HG03571 (cell line): ENCODE measurements at regions not wholly inside any gene's neighbourhood (a gene's known extent, or its start where the extent isn't known, plus 50 kb on each side); places are given as distances from the start of the nearest gene placed in this dataset.
"Not testable (repeated sequence)": the region's sequence is repeated elsewhere in the genome, so short reads cannot be mapped to it uniquely, and the experiment has no call there.

Experiments used
- ATAC-seq: cut with Tn5 transposase; IDR thresholded peaks from one replicate; pipeline ENCODE4 v1.9.1; 2021; ENCODE audit not compliant: unreplicated experiment

- no peak for ATAC-seq
Measured at GRCh38 chr11:23797624-23798419, 699.0 kb upstream of the LUZP2 start.

- not testable (repeated sequence) for ATAC-seq
Measured at GRCh38 chr11:23834306-23834705, 662.5 kb upstream of the LUZP2 start.

DNA sequence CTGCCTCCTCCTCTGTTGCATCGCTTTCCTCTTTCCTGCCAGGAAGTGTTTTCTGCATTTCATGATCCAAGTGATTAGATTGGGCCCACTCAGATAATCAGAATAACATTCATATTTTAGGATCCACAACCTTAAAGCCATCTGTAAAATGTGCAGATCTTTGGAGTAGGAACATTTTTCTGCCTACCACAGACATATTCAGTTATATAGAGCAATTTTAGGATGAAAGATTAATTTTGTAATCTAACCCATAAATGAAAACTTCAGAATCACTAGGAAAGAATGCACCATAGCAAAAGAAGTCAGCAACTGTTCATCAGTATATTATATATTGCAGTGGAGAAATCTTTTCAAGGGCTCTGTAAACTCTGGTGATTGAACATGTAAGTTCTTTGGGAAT is 659.9 kb upstream of the LUZP2 start:
- ATAC-seq, result no peak

DNA sequence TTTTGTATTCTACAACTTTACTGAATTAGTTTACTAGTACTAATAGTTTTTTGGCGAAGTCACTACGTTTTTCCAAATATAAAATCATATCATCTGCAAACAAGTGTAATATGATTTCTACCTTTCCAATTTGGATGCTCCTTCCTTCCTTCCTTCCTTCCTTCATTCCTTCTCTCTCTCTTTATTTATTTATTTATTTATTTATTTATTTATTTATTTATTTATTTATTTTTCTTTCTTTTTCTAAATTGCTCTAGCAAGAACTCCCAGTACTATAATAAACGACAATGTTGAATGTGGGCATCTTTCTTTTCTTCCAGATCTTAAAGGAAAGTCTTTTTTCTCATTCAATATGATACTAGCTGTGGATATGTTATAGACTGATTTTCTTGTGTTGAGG is 656.0 kb upstream of the LUZP2 start:
- ATAC-seq, result no peak

- no peak for ATAC-seq
Measured at GRCh38 chr11:23846902-23847422, 649.9 kb upstream of the LUZP2 start.

GRCh38 chr11:23851216-23851615 is 645.6 kb upstream of the LUZP2 start:
- ATAC-seq, result no peak

GRCh38 chr11:23856654-23857053 is 640.2 kb upstream of the LUZP2 start:
- no peak for ATAC-seq

GRCh38 chr11:23859087-23859486 is 637.8 kb upstream of the LUZP2 start:
- ATAC-seq, result no peak

DNA sequence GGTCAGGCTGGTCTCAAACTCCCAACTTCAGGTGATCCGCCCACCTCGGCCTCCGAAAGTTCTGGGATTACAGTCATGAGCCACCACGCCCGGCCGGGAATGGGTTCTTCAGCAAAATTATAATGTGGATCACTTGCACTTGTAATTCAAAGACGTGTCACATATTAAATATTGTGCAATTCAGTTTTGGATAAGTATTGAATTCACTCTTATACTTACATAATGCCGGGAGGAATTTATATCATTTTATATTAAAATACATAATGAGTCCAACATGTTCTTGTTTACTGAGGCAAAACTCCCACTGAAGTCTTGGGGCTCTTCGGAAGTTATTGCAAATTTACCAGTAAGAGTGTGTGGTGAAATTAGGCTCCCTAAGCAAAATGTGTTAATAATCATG is 635.2 kb upstream of the LUZP2 start:
- no peak for ATAC-seq

DNA sequence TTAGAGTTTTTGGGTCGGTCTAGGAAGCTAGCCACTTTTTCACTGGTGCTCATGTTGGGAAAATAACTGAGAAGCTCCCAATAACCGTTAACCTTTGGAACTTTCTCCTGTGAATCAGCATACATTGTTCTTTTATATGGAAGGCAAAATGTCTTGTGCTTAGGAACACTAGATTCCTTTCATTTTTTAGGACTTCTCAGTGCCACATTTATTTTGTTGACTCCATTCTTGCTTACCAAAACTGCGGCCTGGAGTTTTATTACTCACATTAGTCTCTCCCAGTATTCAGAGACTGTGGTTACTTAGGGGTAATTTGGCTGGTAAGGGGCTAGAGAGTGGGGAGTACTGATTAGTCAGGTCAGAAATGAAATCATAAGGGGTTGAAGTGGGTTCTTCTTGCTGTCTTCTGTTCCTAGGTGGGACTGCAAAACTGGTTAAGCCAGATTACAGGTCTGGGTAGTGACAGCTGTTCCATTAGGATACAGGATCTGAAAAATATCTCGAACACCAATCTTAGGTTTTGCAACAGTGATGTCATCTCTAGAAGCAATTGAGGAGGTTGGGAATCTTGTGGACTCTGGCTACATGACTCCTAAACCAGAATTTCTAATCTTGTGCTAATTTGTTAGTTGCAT is 631.4 kb upstream of the LUZP2 start:
- ATAC-seq, result no peak

DNA sequence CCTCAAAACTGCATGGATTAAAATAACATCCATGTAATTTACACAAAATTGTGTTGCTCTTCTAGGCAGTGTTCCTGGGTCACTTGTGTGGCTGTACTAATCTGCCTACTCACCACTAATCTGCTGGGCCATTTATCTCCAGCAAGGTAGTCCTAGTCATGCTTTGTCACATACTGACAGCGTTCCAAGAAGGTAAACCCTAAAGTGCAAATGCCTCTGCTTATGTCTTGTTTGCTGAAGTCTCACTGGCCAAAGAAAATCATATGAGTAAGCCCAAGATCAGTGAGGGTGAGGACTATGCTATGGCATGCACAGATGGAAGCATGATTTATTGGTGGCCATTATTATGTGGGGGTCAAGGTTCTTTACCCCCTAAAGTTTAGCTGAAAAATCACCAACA is 630.2 kb upstream of the LUZP2 start:
- ATAC-seq, result no peak

DNA sequence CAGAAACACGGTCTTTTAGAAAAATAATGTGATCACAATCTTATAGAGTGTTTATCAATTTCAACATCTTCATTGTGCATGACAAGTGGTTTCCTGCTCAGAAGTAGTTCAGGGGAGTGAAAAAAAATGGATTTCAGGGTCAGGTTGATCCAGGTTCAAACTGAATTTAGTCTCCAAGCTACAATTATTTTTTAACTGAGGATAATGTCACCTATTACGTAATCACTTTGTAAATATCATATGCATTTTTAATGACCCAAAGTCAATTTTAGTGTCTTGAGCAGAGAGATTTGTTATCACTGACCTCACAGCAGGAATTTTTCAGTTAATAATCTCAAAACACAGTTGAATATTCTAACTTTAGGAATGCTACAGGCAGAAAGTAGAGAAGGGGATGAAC is 627.2 kb upstream of the LUZP2 start:
- no peak for ATAC-seq

DNA sequence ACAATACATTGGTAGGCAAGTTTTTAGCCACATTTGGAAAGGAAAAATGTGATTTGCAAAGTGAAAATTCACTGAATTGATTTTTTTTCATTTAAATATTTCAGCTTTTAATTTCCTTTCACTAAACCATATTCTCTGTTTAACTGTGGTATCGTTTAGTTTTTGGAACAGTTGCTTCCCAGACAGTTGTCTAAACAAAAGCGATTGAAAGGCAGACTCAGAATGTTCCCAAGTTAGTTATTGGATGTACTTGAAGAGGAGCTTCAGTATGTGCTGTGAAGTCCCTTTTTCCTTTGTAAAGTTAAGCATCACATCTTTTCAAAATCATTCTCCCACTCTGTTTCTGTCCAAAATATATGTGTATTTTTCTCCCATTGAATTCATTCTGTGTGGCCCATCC is 623.4 kb upstream of the LUZP2 start:
- no peak for ATAC-seq

- no peak for ATAC-seq
Measured at GRCh38 chr11:23875176-23875850, 621.5 kb upstream of the LUZP2 start.

GRCh38 chr11:23883426-23884048 is 613.3 kb upstream of the LUZP2 start:
- ATAC-seq, result not testable (repeated sequence)

DNA sequence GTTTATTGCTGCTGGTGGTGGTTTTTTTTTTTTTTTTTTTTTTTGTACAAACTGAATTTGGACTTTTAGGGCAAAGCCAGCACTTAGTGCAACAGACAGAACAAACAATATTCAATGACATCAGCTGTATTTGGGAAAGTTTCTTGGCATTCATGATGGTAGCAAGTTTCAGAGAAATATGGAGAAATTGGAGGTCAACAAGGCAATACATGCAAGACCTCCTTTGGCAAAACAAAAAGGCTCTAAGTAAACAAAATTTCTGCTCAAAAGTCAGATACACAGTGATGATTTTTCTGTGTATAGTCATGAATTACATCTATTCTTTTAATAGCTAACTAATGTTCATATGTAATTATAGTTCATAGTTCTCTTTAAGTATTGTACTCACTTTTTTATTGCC is 612.5 kb upstream of the LUZP2 start:
- ATAC-seq, result no peak

DNA sequence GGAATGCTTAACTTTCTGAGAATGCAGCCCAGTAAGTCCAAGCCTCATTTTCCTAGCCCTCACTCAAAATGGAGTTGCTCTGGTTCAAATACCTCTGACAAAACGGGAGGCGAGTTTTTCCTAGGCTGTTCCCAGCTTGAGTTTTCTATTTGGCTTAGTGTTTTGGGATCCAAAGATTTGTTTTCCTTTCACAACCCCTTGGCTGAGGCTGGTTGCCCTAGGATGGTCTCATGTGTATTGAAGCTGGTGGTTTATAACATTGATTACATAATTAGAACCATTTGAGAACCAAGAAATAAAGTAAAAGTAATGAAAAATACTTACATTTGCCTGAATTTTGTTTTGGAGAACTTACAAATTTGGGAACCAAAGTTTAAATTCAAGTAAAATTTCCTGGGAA is 611.1 kb upstream of the LUZP2 start:
- ATAC-seq, result no peak

- ATAC-seq, result not testable (repeated sequence)
Measured at GRCh38 chr11:23887122-23887521, 609.7 kb upstream of the LUZP2 start.

GRCh38 chr11:23893126-23893525 is 603.7 kb upstream of the LUZP2 start:
- ATAC-seq, result no peak

DNA sequence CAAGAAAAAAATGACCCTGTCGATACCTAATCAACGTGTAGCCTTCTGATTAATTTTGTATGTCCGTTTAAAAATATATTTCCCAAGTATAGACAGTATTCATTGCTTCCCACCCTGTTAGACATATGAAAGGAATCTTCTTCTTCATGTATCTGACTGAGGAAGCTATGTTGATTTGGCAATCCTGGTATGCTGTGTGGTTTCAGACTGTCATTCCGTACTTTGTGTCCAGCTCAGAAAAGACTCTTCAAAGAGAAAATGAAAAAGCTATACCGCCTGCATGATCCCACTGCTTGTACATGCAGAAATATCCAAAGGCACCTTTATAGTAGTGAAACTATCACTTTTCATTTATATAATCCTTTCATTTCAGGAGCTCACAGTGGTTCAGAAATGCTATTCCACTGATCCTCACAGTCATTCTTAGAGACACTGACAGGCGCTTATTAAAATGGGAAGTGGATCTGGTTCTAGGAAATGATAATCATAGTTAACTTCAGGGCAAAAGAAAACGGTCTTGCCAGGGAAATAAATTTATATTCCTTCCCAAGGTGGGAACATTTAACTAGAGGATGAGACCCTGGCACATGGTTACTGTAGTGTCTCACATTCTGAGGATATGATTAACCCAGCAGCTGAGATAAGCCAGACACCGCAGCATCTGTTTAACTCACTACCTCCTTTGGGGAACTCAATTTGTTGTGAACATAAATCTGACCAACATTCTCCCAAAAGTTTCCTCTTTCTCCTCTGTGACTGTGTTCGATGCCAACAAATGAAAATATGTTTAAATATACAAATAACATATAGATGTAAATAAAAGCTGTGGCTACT is 599.2 kb upstream of the LUZP2 start:
- no peak for ATAC-seq
